Panc1 (cell line): ENCODE measurements at regions not wholly inside any gene's neighbourhood (a gene's known extent, or its start where the extent isn't known, plus 50 kb on each side); places are given as distances from the start of the nearest gene placed in this dataset.

ENCODE experiments used
- ATAC-seq: fragments of 200-7000 bp; cut with Tn5 transposase; 2 replicates; pipeline ENCODE4 v1.9.1; 2020; ENCODE audit warnings: mild to moderate bottlenecking, moderate library complexity
- BruUV-seq: library from RNA; stranded (reverse); fragments of 400-500 nt; replicated peaks from 2 replicates; lab custom pipeline; 2021; lab: Mats Ljungman, UMichigan
- CTCF ChIA-PET: fragments of 300-600 bp; sonication (Branson Sonifier 250); formaldehyde crosslinking; loops from one replicate; lab custom pipeline; 2022; ENCODE audit warnings: antibody characterized with exemption; lab: Charles Lee
- POLR2A ChIA-PET: fragments of 300-600 bp; sonication (Branson Sonifier 250); formaldehyde crosslinking; loops from one replicate; lab custom pipeline; 2022; ENCODE audit warnings: antibody characterized with exemption; lab: Charles Lee
- DNase-seq: peaks from one replicate; pipeline ENCODE4 v3.0.0-alpha.2; 2010; ENCODE audit warnings: low read depth, low spot score
- H3K27ac ChIP-seq: 2 replicates; pipeline ENCODE4 v1.5.1; 2011; ENCODE audit warnings: mild to moderate bottlenecking, low read length, inconsistent platforms
- H3K27me3 ChIP-seq: fragments of 200-500 bp; sonication (Bioruptor generic); 2 replicates; pipeline ENCODE4 v1.6.0; 2014; ENCODE audit warnings: low read length, inconsistent platforms; ENCODE audit not compliant: control insufficient read depth, insufficient read depth
- H3K36me3 ChIP-seq: fragments of 200-500 bp; sonication (Bioruptor generic); 2 replicates; pipeline ENCODE4 v1.5.1; 2014; ENCODE audit warnings: inconsistent platforms, mild to moderate bottlenecking, low read length, moderate library complexity; ENCODE audit not compliant: control insufficient read depth, insufficient read depth
- H3K4me1 ChIP-seq: 2 replicates; pipeline ENCODE4 v1.5.1; 2011; ENCODE audit warnings: inconsistent platforms, mild to moderate bottlenecking, low read length, moderate library complexity; ENCODE audit not compliant: control insufficient read depth, insufficient read depth
- H3K4me3 ChIP-seq, 2 experiments: 2 replicates each; pipeline ENCODE4 v1.5.1; 2011 to 2012; ENCODE audit warnings: low read depth in 2 of 2, low read length in 2 of 2, mild to moderate bottlenecking in 2 of 2, inconsistent platforms in 1 of 2, moderate library complexity in 1 of 2
- H3K9me3 ChIP-seq: fragments of 200-500 bp; sonication (Bioruptor generic); 2 replicates; pipeline ENCODE4 v1.5.1; 2014; ENCODE audit warnings: low read depth, mild to moderate bottlenecking, inconsistent platforms, low read length, moderate library complexity; ENCODE audit not compliant: control insufficient read depth, insufficient read depth
- CTCF ChIP-seq: fragments of 450-650 bp; IDR thresholded peaks from 2 replicates; pipeline ENCODE4 v1.5.1; 2017; ENCODE audit warnings: mild to moderate bottlenecking
- POLR2AphosphoS5 ChIP-seq: IDR thresholded peaks from 2 replicates; pipeline ENCODE4 v1.6.1; 2012; ENCODE audit warnings: mild to moderate bottlenecking, low read depth, low read length, moderate library complexity
- REST ChIP-seq, 2 experiments: IDR thresholded peaks; 2 replicates each; pipeline ENCODE4 v1.6.1; 2011 to 2012; ENCODE audit warnings: low read depth in 2 of 2, control low read depth in 1 of 2, low read length in 1 of 2, mild to moderate bottlenecking in 1 of 2, moderate library complexity in 1 of 2; ENCODE audit not compliant: insufficient read depth in 1 of 2
- SIN3A ChIP-seq: IDR thresholded peaks from 2 replicates; pipeline ENCODE4 v1.6.1; 2012; ENCODE audit warnings: low read depth, mild to moderate bottlenecking, low read length, moderate library complexity, borderline replicate concordance; ENCODE audit not compliant: insufficient read depth
- TCF7L2 ChIP-seq: IDR thresholded peaks from 2 replicates; pipeline ENCODE4 v1.6.1; 2011; ENCODE audit warnings: mild to moderate bottlenecking, low read depth, low read length, inconsistent platforms
- in situ Hi-C: cut with HindIII; loops from 2 replicates; pipeline ENCODE4 v1.10.0; 2016; ENCODE audit warnings: low sequenced_read_pairs, low pct_unique_long_range_greater_than_20kb
- intact Hi-C: fragments of 100-400 bp; cut with micrococcal nuclease; formaldehyde crosslinking; loops from one replicate; pipeline ENCODE4 v1.10.0; 2022; ENCODE audit not compliant: unreplicated experiment

- no peak for DNase-seq
- Histone ChIP-seq H3K4me3 (no peak overlapping the region), H3K9me3 (no peaks in the 10 kb centered on the region), H3K36me3 (no peaks in the 10 kb centered on the region), H3K4me1 (no peaks in the 10 kb centered on the region), H3K27ac (no peak overlapping the region), H3K27me3 (no peaks in the 10 kb centered on the region)
- no TSS peak for BruUV-seq
- CTCF ChIA-PET, result no interaction called here
- POLR2A ChIA-PET, result no interaction called here
- intact Hi-C loops, result no loop called here
- no peak for TF ChIP-seq CTCF
- no peak for TF ChIP-seq TCF7L2
- no peak for TF ChIP-seq SIN3A
- no peak for TF ChIP-seq REST (IDR thresholded peaks at IDR 0.05; ENCODE audit: insufficient read depth in 1 of 2, low read depth in 2 of 2, low read length in 1 of 2)
- TF ChIP-seq POLR2AphosphoS5, result no peak
- ATAC-seq, result no peak
- in situ Hi-C loops, result no loop called here
Measured at GRCh38 chr1:214933375-214933774, 149.2 kb upstream of the KCNK2 start.

GRCh38 chr1:214934045-214934444 lies 148.5 kb upstream of the KCNK2 start:
- ChIA-PET POLR2A (no interaction called here), CTCF (no interaction called here)

More at GRCh38 chr1:214934045-214934444, 148.5 kb upstream of the KCNK2 start:
- Histone ChIP-seq H3K27me3 (no peaks in the 10 kb centered on the region), H3K36me3 (no peaks in the 10 kb centered on the region), H3K27ac (no peak overlapping the region), H3K4me1 (no peaks in the 10 kb centered on the region), H3K9me3 (no peaks in the 10 kb centered on the region), H3K4me3 (no peak overlapping the region)
- in situ Hi-C loops (no loop called here), intact Hi-C loops (no loop called here)
- ATAC-seq, result no peak
- DNase-seq, result no peak
- TF ChIP-seq REST (IDR thresholded peaks at IDR 0.05; ENCODE audit: insufficient read depth in 1 of 2, low read depth in 2 of 2, low read length in 1 of 2) (no peak), CTCF (no peak), TCF7L2 (no peak), SIN3A (no peak)
- BruUV-seq, result no TSS peak
